ENCODE measurements at regions not wholly inside any gene's neighbourhood (a gene's known extent, or its start where the extent isn't known, plus 50 kb on each side); places are given as distances from the start of the nearest gene placed in this dataset.

DNA sequence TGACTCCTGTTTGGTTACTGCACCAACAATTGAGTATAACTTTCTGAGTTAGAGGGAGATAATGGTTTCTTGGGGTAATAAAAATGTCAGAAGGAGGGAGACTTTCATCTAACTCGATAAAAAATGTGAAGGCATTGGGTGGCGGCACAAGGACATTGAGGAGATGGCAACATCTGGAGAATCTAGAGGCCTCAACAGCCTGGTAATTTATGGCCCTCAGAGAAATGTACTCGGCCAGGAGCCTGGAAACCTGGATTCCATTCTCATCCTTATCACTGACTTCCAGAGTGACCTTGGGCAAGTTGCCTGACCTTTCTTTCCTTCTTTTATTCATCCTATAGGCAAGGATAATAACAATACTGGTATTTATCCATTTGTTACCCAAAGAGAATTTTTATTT lies 173.5 kb upstream of the MEX3C start (continued):
- no peak for TF ChIP-seq ZFP36 (IDR thresholded peaks at IDR 0.05; ENCODE audit: low read depth, low read length, partially characterized antibody)
- no peak for TF ChIP-seq SMC3 (conservative IDR thresholded peaks at IDR 0.05; ENCODE audit: insufficient read depth, low read depth, low read length)
- no peak for TF ChIP-seq ETV6 (IDR thresholded peaks at IDR 0.05; ENCODE audit: borderline replicate concordance in 1 of 2, low read depth in 2 of 2, low read length in 1 of 2)
- TF ChIP-seq ETV6 (CRISPR knock-in tag; IDR thresholded peaks at IDR 0.05; ENCODE audit: borderline replicate concordance), result no peak

DNA sequence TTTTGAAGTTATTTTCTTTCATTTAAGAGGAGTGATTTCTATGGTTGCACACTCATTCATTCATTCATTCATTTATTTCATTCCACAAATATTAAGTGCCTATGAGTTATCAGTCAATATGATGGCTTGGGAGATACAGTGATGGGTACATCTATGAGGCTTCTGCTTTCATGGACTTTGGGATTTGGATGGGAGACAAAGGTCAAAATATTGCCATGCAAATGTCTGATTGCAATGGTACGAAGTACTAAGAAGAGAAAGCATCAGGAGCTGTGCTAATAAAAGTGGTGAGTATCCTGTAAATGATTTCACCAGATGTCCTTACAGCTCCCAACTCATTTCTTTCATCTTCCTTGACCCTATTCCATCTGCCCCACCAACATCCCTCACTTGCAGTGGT lies 174.4 kb upstream of the MEX3C start:
- Histone ChIP-seq H3K4me3 (no peak overlapping the region), H3K79me2 (ENCODE audit: control insufficient read depth, insufficient read depth, low read length) (no peaks in the 10 kb centered on the region), H2AFZ (ENCODE audit: low read depth, low read length) (no peak overlapping the region), H3K9me3 (replicated peaks; ENCODE audit: control insufficient read depth, insufficient read depth, low read depth, low read length) (no peaks in the 10 kb centered on the region), H3K36me3 (ENCODE audit: control insufficient read depth, insufficient read depth, low read length) (no peaks in the 10 kb centered on the region), H3K9ac (ENCODE audit: insufficient read depth in 1 of 2, low read depth in 2 of 2, low read length in 2 of 2) (no peak overlapping the region), H3K4me2 (ENCODE audit: insufficient read depth, low read length) (no peak overlapping the region), H3K27ac (ENCODE audit: extremely low read depth, low read depth, low read length) (no peak overlapping the region), H3K4me1 (replicated peaks in 1 of 2; ENCODE audit: control insufficient read depth in 2 of 2, insufficient read depth in 2 of 2, low read length in 2 of 2) (no peaks in the 10 kb centered on the region), H4K20me1 (replicated peaks; ENCODE audit: control insufficient read depth, insufficient read depth, low read length) (no peaks in the 10 kb centered on the region), H3K9me1 (ENCODE audit: control insufficient read depth, insufficient read depth, low read length) (no peaks in the 10 kb centered on the region), H3K27me3 (ENCODE audit: control insufficient read depth in 2 of 2, insufficient read depth in 2 of 2, low read length in 2 of 2) (no peaks in the 10 kb centered on the region)
- in situ Hi-C loops (cut with MboI), result no loop called here
- POLR2A ChIA-PET, result no interaction called here
- ATAC-seq (no peak), DNase-seq (ENCODE audit: extremely low read depth in 1 of 4, low spot score in 3 of 4) (no peak), FAIRE-seq (no peak)
- intact Hi-C loops (cut with micrococcal nuclease), result loop anchor here (10.0 kb wide), 1 partner anchor 97 kb away; no protein-coding TSS in a partner anchor
- CTCF ChIA-PET (ENCODE audit: low intra/inter-chr PET ratio), result no interaction called here
- WGBS (ENCODE audit: insufficient coverage, low coverage, missing lambda C conversion rate), result 12% methylated on average over 1 of the region's 1 CpG
- no TSS peak for BruUV-seq (replicated peaks)
- TF ChIP-seq, protein P1, sequence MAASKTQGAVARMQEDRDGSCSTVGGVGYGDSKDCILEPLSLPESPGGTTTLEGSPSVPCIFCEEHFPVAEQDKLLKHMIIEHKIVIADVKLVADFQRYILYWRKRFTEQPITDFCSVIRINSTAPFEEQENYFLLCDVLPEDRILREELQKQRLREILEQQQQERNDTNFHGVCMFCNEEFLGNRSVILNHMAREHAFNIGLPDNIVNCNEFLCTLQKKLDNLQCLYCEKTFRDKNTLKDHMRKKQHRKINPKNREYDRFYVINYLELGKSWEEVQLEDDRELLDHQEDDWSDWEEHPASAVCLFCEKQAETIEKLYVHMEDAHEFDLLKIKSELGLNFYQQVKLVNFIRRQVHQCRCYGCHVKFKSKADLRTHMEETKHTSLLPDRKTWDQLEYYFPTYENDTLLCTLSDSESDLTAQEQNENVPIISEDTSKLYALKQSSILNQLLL (CRISPR knock-in tag; IDR thresholded peaks at IDR 0.05; ENCODE audit: borderline replicate concordance), result no peak
- no peak for TF ChIP-seq ZNF324 (CRISPR knock-in tag; IDR thresholded peaks at IDR 0.05)
- no peak for TF ChIP-seq MEF2D (tag; conservative IDR thresholded peaks at IDR 0.05; ENCODE audit: low read depth)
- TF ChIP-seq, protein P2, sequence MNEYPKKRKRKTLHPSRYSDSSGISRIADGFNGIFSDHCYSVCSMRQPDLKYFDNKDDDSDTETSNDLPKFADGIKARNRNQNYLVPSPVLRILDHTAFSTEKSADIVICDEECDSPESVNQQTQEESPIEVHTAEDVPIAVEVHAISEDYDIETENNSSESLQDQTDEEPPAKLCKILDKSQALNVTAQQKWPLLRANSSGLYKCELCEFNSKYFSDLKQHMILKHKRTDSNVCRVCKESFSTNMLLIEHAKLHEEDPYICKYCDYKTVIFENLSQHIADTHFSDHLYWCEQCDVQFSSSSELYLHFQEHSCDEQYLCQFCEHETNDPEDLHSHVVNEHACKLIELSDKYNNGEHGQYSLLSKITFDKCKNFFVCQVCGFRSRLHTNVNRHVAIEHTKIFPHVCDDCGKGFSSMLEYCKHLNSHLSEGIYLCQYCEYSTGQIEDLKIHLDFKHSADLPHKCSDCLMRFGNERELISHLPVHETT (CRISPR knock-in tag; conservative IDR thresholded peaks at IDR 0.05 in 1 of 2, IDR thresholded peaks at IDR 0.05 in 1 of 2), result no peak
- TF ChIP-seq, protein P3, sequence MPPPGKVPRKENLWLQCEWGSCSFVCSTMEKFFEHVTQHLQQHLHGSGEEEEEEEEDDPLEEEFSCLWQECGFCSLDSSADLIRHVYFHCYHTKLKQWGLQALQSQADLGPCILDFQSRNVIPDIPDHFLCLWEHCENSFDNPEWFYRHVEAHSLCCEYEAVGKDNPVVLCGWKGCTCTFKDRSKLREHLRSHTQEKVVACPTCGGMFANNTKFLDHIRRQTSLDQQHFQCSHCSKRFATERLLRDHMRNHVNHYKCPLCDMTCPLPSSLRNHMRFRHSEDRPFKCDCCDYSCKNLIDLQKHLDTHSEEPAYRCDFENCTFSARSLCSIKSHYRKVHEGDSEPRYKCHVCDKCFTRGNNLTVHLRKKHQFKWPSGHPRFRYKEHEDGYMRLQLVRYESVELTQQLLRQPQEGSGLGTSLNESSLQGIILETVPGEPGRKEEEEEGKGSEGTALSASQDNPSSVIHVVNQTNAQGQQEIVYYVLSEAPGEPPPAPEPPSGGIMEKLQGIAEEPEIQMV (tag; conservative IDR thresholded peaks at IDR 0.05; ENCODE audit: low read depth), result no peak
- TF ChIP-seq KLF10 (CRISPR knock-in tag; IDR thresholded peaks at IDR 0.05), result no peak
- TF ChIP-seq, protein P4, sequence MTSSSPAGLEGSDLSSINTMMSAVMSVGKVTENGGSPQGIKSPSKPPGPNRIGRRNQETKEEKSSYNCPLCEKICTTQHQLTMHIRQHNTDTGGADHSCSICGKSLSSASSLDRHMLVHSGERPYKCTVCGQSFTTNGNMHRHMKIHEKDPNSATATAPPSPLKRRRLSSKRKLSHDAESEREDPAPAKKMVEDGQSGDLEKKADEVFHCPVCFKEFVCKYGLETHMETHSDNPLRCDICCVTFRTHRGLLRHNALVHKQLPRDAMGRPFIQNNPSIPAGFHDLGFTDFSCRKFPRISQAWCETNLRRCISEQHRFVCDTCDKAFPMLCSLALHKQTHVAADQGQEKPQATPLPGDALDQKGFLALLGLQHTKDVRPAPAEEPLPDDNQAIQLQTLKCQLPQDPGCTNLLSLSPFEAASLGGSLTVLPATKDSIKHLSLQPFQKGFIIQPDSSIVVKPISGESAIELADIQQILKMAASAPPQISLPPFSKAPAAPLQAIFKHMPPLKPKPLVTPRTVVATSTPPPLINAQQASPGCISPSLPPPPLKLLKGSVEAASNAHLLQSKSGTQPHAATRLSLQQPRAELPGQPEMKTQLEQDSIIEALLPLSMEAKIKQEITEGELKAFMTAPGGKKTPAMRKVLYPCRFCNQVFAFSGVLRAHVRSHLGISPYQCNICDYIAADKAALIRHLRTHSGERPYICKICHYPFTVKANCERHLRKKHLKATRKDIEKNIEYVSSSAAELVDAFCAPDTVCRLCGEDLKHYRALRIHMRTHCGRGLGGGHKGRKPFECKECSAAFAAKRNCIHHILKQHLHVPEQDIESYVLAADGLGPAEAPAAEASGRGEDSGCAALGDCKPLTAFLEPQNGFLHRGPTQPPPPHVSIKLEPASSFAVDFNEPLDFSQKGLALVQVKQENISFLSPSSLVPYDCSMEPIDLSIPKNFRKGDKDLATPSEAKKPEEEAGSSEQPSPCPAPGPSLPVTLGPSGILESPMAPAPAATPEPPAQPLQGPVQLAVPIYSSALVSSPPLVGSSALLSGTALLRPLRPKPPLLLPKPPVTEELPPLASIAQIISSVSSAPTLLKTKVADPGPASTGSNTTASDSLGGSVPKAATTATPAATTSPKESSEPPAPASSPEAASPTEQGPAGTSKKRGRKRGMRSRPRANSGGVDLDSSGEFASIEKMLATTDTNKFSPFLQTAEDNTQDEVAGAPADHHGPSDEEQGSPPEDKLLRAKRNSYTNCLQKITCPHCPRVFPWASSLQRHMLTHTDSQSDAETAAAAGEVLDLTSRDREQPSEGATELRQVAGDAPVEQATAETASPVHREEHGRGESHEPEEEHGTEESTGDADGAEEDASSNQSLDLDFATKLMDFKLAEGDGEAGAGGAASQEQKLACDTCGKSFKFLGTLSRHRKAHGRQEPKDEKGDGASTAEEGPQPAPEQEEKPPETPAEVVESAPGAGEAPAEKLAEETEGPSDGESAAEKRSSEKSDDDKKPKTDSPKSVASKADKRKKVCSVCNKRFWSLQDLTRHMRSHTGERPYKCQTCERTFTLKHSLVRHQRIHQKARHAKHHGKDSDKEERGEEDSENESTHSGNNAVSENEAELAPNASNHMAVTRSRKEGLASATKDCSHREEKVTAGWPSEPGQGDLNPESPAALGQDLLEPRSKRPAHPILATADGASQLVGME (CRISPR knock-in tag; IDR thresholded peaks at IDR 0.05), result no peak

All from K562 (cell line).